PFSK-1 (cell line): ENCODE measurements at regions not wholly inside any gene's neighbourhood (a gene's known extent, or its start where the extent isn't known, plus 50 kb on each side); places are given as distances from the start of the nearest gene placed in this dataset.

Experiments
- POLR2AphosphoS5 ChIP-seq: IDR thresholded peaks from 2 replicates; pipeline ENCODE4 v1.6.1; 2012; ENCODE audit warnings: low read depth, mild to moderate bottlenecking, control low read depth, low read length, moderate library complexity
- SIN3A ChIP-seq: IDR thresholded peaks from 2 replicates; pipeline ENCODE4 v1.6.1; 2012; ENCODE audit warnings: mild to moderate bottlenecking, low read length, moderate library complexity, borderline replicate concordance; ENCODE audit not compliant: insufficient read depth
- TAF1 ChIP-seq: IDR thresholded peaks from 2 replicates; pipeline ENCODE4 v1.6.1; 2012; ENCODE audit warnings: low read length, control low read depth, borderline replicate concordance; ENCODE audit not compliant: insufficient read depth
- TF ChIP-seq, protein P1 (sequence below), 2 experiments: IDR thresholded peaks; 2 replicates each; pipeline versions ENCODE4 v1.6.1 to v1.8.0; 2011 to 2012; ENCODE audit warnings: low read depth in 2 of 2, low read length in 2 of 2, control low read depth in 1 of 2, inconsistent platforms in 1 of 2, mild to moderate bottlenecking in 1 of 2, moderate library complexity in 1 of 2; ENCODE audit not compliant: insufficient read depth in 1 of 2

DNA sequence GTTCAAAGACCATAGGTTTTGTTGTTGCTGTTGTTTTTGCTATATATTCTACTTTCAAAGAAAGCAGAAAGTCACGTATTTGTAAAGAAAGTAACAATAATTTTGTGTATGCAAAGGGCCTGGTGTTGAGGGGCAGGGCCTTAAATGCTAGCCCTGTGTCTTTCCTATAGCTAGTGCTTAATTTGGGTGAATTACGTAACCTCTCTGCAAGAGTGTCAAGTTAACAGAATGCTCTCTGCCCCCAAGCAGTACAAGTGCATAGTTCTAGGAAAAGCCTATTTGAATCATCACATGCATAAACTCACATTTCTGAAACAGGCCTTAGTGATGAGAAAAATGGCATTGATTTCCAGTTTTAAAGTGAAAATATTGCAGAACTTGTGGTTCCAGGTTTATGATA, 663.6 kb downstream of the STIM2 start:
- TF ChIP-seq POLR2AphosphoS5 (no peak), TAF1 (no peak), SIN3A (no peak)
- TF ChIP-seq, protein P1, sequence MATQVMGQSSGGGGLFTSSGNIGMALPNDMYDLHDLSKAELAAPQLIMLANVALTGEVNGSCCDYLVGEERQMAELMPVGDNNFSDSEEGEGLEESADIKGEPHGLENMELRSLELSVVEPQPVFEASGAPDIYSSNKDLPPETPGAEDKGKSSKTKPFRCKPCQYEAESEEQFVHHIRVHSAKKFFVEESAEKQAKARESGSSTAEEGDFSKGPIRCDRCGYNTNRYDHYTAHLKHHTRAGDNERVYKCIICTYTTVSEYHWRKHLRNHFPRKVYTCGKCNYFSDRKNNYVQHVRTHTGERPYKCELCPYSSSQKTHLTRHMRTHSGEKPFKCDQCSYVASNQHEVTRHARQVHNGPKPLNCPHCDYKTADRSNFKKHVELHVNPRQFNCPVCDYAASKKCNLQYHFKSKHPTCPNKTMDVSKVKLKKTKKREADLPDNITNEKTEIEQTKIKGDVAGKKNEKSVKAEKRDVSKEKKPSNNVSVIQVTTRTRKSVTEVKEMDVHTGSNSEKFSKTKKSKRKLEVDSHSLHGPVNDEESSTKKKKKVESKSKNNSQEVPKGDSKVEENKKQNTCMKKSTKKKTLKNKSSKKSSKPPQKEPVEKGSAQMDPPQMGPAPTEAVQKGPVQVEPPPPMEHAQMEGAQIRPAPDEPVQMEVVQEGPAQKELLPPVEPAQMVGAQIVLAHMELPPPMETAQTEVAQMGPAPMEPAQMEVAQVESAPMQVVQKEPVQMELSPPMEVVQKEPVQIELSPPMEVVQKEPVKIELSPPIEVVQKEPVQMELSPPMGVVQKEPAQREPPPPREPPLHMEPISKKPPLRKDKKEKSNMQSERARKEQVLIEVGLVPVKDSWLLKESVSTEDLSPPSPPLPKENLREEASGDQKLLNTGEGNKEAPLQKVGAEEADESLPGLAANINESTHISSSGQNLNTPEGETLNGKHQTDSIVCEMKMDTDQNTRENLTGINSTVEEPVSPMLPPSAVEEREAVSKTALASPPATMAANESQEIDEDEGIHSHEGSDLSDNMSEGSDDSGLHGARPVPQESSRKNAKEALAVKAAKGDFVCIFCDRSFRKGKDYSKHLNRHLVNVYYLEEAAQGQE (IDR thresholded peaks at IDR 0.05; ENCODE audit: insufficient read depth in 1 of 2, low read depth in 2 of 2, low read length in 2 of 2): no peak
